ENCODE measurements at regions not wholly inside any gene's neighbourhood (a gene's known extent, or its start where the extent isn't known, plus 50 kb on each side); places are given as distances from the start of the nearest gene placed in this dataset.

- DNase-seq: no peak
Observed at GRCh38 chr20:40961686-40962640, 66.7 kb upstream of the TOP1 start.

- DNase-seq: peak; percentile 64
Observed at GRCh38 chr20:40962733-40963504, 65.7 kb upstream of the TOP1 start.

- no peak for DNase-seq
Observed at GRCh38 chr20:40963505-40963845, 65.1 kb upstream of the TOP1 start.

GRCh38 chr20:40965671-40966070, 63.0 kb upstream of the TOP1 start:
- DNase-seq: no peak

- no peak for DNase-seq
Observed at GRCh38 chr20:40966103-40966502, 62.5 kb upstream of the TOP1 start.

- no peak for DNase-seq
Observed at GRCh38 chr20:40966516-40967185, 62.0 kb upstream of the TOP1 start.

- DNase-seq: no peak
Observed at GRCh38 chr20:40967700-40968099, 60.9 kb upstream of the TOP1 start.

- peak; percentile 88 for DNase-seq
Observed at GRCh38 chr20:40968816-40969562, 59.6 kb upstream of the TOP1 start.

- DNase-seq: no peak
Observed at GRCh38 chr20:40970218-40970617, 58.4 kb upstream of the TOP1 start.

GRCh38 chr20:40977218-40977617, 51.4 kb upstream of the TOP1 start:
- DNase-seq: no peak

- DNase-seq: no peak
Observed at GRCh38 chr20:40978761-40979160, 49.9 kb upstream of the TOP1 start.
